Astrocyte of the hippocampus (primary cell): ENCODE measurements at regions not wholly inside any gene's neighbourhood (a gene's known extent, or its start where the extent isn't known, plus 50 kb on each side); places are given as distances from the start of the nearest gene placed in this dataset.

ENCODE experiments used
- DNase-seq: peaks from one replicate; pipeline ENCODE4 v3.0.0; 2011; ENCODE audit warnings: low read depth, low spot score

GRCh38 chr10:107739951-107740350 lies 575.4 kb upstream of the SORCS1 start:
- DNase-seq, result no peak

- no peak for DNase-seq
These were observed 569.0 kb upstream of the SORCS1 start for GRCh38 chr10:107733328-107734130.

GRCh38 chr10:107732045-107732444 lies 567.5 kb upstream of the SORCS1 start:
- DNase-seq, result no peak

DNA sequence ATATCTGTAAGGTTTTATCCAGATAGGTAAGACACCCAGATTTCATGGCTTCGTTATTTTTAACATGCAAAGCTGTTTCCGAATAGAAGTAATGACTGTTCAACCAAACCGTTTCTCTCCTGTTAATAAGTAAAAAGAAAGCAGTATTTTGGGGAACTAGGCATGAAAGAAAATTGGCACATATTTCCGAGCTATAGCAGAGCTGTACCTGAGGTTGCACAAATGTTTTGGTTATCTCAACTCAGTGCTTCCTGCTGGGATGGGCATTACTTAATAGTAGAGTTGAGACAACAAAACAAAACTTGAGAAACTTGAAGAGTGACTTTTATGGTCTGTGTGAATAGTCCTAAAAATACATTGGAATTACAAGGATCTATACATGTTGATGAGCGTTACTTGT lies 564.3 kb upstream of the SORCS1 start:
- DNase-seq, result no peak

DNA sequence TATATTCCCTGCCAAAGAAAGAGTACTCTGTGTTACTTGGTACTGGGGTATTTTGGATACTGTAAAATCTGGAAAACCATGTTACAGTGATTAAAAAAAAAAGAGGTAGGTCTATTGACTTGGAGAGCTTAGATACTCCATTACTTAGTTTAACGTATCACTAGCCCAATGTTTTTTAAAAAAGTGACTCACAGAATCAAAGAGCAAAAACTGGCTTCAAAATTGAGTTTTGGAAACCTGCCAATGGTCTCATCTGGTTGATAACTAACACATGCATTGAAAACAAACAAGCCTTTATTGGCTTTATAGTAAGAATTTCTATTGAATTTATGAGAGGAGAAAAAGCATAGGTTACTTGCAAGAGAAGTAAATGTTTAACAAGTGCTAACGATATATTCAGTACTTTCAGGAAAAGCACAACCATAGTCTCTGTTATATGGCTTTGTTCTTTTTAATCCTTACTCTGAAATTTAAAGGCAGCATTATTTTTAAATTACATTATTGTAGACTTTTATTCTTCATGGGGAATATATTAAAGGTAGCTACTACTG lies 563.3 kb upstream of the SORCS1 start:
- DNase-seq, result peak; percentile 2

- no peak for DNase-seq
These were observed 554.4 kb upstream of the SORCS1 start for GRCh38 chr10:107718864-107719263.

- no peak for DNase-seq
These were observed 552.5 kb upstream of the SORCS1 start for GRCh38 chr10:107717046-107717445.

DNA sequence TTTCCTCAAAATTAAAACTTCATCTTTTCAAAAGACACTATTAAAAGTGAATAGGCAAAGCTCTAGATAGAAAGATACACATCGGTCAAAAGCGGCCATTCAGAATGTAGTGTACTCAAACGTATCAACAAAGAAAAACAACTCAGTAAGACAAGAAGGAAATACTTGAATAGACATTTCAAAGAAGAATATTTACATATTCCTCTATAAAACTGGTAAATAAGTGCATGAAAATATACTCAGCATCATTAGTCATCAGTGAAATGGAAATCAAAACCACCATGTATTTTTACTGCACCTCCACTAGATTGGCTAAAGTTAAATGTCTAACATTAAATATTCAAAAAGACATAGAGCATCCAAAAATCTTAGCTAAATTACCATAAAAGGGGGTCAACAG lies 551.1 kb upstream of the SORCS1 start:
- DNase-seq, result no peak

DNA sequence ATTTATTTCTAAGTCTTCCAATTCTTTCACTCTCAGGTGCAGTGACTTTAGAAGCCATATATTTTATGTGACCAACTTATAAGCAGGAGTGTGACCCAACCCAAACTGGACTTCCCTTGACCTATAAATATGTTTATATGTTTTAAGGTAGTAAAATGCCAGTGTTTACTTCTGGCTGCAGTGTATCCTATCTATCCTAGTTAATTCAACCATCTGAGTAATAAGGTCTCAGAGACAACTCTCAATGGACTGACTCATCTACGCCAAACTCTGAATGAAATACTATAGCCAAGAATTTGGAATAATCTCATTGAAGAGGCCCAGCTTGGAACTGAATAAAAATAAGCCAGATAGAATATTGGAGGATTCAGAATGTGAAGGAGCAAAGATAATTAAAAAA lies 544.5 kb upstream of the SORCS1 start:
- no peak for DNase-seq

- DNase-seq, result no peak
These were observed 541.7 kb upstream of the SORCS1 start for GRCh38 chr10:107706096-107706725.

DNA sequence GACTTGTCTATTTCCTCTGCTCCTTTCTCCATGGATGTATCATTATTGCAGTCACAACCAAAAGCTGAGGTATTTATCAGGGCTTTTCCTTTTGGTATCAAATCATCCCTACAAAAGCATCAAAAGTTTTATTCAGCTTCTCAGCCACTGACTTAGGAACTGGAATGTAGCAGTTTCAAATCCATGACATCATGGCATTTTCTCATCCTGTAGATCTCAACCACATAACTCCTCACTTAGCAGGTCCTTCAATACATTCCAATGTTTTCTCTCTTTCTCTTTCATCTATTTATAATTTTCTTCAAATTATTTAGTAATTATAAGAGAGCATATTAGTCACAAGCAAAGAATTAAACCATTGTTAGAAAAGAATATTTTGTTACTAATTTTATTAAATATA lies 537.4 kb upstream of the SORCS1 start:
- peak; percentile 1 for DNase-seq

- no peak for DNase-seq
These were observed 527.6 kb upstream of the SORCS1 start for GRCh38 chr10:107692072-107692471.

DNA sequence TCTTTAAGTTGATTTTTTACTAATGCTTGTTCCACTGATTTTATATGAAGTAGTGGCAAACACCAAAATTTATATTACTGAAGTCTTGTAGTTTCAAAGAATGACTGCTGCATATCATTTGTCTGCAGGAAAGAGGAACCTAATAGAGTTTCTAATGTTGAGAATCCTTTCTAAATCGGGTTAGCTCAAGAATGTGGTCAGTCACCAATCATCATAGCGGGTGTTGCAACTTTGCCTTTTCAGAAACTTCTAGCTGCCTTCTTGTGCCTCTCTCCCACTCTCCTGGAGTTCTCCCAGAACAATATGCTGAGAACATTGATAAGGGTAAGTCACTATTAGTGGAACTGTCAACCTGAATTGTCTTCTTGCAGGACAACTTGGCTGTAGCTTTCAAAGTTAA lies 524.8 kb upstream of the SORCS1 start:
- no peak for DNase-seq

DNA sequence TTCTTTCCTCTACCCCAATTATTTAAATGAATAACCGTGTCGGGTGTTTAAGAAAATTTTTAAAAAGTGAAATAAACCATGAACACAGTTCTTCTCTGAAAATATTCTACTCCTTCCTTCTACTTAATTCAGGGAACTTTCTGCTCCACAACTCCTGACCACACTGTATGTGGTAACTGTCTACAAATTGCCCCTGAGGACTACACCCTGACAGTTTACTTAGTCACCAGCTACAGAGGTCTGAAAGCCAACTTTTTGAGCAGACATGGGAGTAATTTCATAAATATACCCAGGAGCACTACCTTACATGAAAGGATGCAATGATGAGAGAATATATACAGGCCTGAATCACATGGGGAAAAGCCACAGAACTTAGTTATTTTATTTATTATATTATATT lies 523.2 kb upstream of the SORCS1 start:
- no peak for DNase-seq

DNA sequence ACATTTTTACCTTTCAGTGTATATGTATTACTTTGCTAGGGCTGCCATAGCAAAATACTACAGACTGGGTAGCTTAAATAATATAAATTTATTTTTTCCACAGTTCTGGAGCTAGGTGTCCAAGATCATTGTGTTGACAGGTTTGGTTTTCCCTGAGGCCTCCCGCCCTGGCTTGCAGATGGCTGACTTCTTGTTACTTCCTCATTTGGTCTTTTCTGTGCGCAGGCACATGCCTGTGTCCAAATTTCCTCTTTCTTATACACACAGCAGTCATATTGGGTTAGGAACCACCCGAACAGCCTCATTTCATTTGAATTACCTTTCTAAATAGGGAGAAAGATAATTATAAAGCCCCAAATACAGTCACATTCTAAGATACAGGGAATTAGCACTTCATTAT lies 521.6 kb upstream of the SORCS1 start:
- DNase-seq, result no peak

DNA sequence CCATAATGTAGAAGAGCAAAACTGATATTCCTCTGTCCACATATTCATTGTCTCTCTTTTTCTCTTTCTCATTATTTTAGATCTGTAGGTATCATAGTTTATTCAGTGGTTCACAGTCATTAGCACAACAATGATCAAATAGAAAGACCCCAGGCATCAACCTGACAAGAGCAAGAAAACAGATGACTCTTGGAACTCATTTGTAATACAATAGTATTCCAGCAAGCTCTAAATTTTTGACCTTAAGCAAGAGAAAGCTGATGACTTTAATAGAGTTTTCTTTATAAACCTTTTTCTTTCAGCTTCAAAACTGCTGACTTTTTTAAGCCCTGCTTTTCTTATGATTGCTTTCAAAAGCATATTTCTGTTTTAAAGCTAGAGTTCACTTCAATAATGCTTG lies 507.5 kb upstream of the SORCS1 start:
- DNase-seq, result no peak

DNA sequence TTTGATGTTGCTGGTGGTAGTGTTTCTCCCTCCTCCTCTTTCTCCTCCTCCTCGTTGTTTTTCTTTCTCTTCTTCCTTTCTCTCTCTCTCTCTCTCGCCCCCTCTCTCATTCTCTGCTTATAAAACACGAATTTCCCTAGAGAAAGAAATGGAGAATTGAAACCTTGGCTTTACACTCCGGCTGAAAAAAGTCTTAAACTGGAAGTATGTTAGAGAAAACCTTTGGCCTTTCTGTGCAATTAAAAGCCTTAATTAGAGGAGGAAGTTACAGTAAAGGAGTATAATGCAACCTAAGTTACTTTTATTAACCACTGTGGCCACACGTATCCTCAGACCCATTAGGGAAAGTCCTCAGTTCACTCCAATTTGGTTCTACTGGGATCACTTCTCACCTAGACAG lies 501.7 kb upstream of the SORCS1 start:
- DNase-seq, result no peak

DNA sequence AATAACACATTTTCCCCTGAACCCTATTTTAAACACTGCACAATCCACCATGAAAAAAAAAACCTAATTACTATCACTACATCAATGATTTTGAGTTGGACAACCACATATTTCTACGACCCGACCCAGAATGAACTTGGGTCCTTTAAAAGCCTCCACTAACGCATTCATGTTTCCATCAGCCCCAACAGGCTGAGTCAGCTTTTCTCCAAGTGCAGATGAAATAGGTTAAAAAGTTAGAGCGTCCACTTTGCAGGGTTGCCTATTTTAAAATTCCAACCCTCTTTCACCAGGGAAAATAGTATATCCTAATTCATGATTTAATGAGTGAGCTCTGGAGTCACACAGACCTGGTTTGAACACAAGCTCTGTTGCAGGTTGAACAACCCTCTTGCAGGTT lies 501.0 kb upstream of the SORCS1 start:
- no peak for DNase-seq

DNA sequence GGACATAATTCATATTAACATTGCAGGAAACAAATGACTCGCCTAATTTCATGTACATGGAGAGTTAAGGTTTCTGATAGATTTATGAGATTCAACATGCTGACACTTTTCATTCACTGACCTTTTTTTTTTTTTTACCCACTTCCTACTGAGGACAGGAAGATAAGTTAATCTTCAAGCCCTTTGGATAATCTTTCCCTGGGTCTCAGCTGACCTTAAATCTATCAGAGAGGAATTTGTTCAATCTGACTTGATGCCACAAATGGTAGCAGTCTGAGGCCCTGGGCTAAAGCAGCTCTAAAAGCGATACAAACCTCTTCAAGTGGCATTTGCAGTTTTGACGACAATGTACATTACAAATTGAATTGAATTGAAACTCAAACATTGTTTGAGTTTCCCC lies 493.3 kb upstream of the SORCS1 start:
- DNase-seq, result no peak

DNA sequence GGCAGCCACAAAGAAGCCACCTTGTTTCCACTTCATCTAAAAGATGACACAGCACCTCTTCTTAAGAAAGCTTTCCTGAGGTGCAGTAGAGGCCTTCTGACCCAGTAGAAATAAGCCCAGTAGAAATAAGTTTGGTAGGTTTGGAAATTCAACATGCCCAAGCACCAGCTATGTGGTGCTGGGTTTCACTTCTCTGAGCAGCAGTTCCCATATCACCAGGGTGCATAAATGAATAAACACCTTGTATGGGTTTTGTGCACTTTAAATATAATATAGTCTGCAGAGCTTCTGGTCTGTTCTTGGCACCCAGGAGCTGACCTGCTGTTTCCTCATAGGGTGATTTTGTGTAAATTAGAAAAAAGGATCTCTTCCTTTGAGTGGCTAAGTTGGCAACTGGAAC lies 492.4 kb upstream of the SORCS1 start:
- no peak for DNase-seq

DNA sequence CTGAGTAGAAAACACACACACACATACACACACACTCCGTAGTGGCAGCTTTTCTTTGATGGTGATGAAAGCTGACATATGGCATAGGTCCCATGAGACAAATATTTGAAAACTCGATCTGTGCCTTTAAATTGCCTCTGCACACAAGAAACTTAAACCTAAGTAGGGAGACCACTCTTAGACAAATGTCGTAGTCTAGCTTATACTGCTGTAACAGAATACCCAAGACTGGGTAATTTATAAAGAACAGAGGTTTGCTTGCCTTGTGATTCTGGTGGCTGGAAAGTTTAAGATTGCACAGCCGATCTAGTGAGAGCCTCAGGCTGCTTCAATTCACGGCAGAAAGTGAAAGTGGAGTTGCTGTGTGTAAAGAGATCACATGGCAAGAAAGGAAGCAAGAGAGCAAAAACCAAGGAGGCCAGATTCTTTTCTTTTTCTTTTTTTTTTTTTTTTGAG lies 489.4 kb upstream of the SORCS1 start:
- peak; percentile 1 for DNase-seq

DNA sequence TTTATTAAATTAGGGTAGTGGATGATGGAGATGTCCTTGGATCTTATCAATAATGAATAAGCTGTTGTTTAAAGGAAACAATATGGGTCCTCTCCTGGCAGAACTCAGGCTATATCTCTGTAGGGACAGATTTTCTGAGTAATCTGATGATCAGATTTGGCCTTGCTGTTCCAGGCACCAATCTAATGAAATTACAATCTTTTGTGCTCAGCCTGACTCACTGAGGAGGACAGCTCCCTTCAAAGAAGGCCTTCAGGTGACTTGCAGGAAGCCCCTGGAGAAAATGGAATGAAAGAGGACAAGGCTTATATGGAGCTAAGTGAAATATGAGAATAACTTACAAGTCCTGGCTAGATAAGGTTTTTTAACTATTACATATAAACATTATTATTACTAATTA lies 486.4 kb upstream of the SORCS1 start:
- DNase-seq, result no peak

DNA sequence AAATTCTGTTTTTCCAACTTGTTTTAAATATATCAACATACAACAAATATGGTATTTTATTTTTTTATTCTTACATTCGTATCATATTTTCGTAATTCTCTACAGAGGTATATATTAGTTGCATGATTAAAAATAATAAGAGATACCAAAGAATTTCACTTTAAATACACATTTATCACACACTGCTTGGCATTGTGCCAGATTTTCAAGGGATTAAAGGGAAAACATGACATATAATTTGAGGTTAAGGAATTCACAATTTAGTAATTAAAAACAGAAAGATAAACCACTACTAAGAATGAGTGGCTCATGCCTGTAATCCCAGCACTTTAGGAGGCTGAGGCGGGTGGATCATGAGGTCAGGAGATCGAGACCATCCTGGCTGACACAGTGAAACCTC lies 484.7 kb upstream of the SORCS1 start:
- DNase-seq, result no peak
